ENCODE measurements at regions not wholly inside any gene's neighbourhood (a gene's known extent, or its start where the extent isn't known, plus 50 kb on each side); places are given as distances from the start of the nearest gene placed in this dataset.

DNA sequence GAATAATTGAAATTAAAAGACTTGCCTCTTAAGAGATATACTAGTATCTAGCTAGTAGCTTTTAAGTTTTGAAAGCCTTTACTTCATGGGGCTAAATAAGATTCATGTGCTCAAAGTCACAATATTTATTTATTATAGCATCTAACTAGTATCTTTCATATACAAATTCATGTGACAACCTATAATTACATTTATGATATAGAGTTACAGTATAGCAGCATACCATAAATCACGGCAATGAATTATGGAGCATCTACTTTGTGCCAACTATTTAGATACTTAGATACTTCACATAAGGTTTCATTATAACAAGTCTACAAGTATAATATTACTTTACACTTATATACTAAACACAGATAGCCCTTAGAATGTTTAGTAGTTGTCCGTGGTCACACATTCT is 229.4 kb downstream of the TPRG1 start:
- Histone ChIP-seq H3K9me3 (ENCODE audit: control insufficient read depth, insufficient read depth, low read depth, low read length) (no peaks in the 10 kb centered on the region), H4K20me1 (ENCODE audit: control insufficient read depth, extremely low read depth, insufficient read depth, low read length) (no peaks in the 10 kb centered on the region), H3K79me2 (ENCODE audit: control insufficient read depth, insufficient read depth, low read length) (no peaks in the 10 kb centered on the region), H3K4me2 (ENCODE audit: extremely low read depth, insufficient read depth, low read length) (no peak overlapping the region), H3K27ac (ENCODE audit: insufficient read depth, low read length) (no peak overlapping the region), H3K27me3 (ENCODE audit: control insufficient read depth, insufficient read depth, low read length) (no peaks in the 10 kb centered on the region), H3K9ac (ENCODE audit: insufficient read depth, low read length) (no peak overlapping the region), H3K4me3 (replicated peaks in 1 of 4; ENCODE audit: control extremely low read depth in 1 of 4, insufficient read depth in 1 of 4, low read depth in 3 of 4, low read length in 4 of 4) (no peak overlapping the region), H2AFZ (ENCODE audit: low read length) (no peak overlapping the region), H3K36me3 (ENCODE audit: control insufficient read depth, insufficient read depth, low read length) (no peaks in the 10 kb centered on the region), H3K4me1 (ENCODE audit: control insufficient read depth, extremely low read depth, insufficient read depth, low read length) (no peaks in the 10 kb centered on the region)
- no peak for DNase-seq (ENCODE audit: low read depth in 2 of 2)
- TF ChIP-seq EZH2 (IDR thresholded peaks at IDR 0.05; ENCODE audit: low read length, missing control alignments): no peak
- TF ChIP-seq, protein P1, sequence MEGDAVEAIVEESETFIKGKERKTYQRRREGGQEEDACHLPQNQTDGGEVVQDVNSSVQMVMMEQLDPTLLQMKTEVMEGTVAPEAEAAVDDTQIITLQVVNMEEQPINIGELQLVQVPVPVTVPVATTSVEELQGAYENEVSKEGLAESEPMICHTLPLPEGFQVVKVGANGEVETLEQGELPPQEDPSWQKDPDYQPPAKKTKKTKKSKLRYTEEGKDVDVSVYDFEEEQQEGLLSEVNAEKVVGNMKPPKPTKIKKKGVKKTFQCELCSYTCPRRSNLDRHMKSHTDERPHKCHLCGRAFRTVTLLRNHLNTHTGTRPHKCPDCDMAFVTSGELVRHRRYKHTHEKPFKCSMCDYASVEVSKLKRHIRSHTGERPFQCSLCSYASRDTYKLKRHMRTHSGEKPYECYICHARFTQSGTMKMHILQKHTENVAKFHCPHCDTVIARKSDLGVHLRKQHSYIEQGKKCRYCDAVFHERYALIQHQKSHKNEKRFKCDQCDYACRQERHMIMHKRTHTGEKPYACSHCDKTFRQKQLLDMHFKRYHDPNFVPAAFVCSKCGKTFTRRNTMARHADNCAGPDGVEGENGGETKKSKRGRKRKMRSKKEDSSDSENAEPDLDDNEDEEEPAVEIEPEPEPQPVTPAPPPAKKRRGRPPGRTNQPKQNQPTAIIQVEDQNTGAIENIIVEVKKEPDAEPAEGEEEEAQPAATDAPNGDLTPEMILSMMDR (conservative IDR thresholded peaks at IDR 0.05 in 1 of 2, IDR thresholded peaks at IDR 0.05 in 1 of 2; ENCODE audit: low read depth in 1 of 2, low read length in 2 of 2): no peak

DNA sequence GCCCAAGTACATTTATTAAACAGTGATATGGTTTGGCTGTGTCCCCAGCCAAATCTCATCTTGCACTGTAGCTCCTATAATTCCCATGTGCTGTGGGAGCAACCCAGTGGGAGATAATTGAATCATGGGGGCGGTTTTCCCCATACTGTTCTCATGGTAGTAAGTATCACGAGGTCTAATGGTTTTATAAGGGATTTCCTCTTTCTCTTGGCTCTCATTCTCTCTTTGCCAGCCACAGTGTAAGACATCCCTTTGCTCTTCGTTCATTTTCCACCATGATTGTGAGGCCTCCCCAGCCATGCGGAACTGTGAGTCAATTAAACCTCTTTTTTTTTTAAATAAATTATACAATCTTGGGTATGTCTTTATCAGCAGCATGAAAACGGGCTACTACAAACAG is 228.0 kb upstream of the TP63 start:
- no peak overlapping the region for H3K4me2 ChIP-seq (ENCODE audit: extremely low read depth, insufficient read depth, low read length)
- H3K36me3 ChIP-seq (ENCODE audit: control insufficient read depth, insufficient read depth, low read length): no peaks in the 10 kb centered on the region
- no peak overlapping the region for H3K27ac ChIP-seq (ENCODE audit: insufficient read depth, low read length)
- DNase-seq (ENCODE audit: low read depth in 2 of 2): no peak
- no peaks in the 10 kb centered on the region for H3K27me3 ChIP-seq (ENCODE audit: control insufficient read depth, insufficient read depth, low read length)
- no peaks in the 10 kb centered on the region for H3K4me1 ChIP-seq (ENCODE audit: control insufficient read depth, extremely low read depth, insufficient read depth, low read length)
- no peaks in the 10 kb centered on the region for H3K9me3 ChIP-seq (ENCODE audit: control insufficient read depth, insufficient read depth, low read depth, low read length)
- TF ChIP-seq, protein P1 (conservative IDR thresholded peaks at IDR 0.05 in 1 of 2, IDR thresholded peaks at IDR 0.05 in 1 of 2; ENCODE audit: low read depth in 1 of 2, low read length in 2 of 2): no peak
- no peak for TF ChIP-seq EZH2 (IDR thresholded peaks at IDR 0.05; ENCODE audit: low read length, missing control alignments)
- no peak overlapping the region for H3K9ac ChIP-seq (ENCODE audit: insufficient read depth, low read length)
- H3K79me2 ChIP-seq (ENCODE audit: control insufficient read depth, insufficient read depth, low read length): no peaks in the 10 kb centered on the region
- H2AFZ ChIP-seq (ENCODE audit: low read length): no peak overlapping the region
- H3K4me3 ChIP-seq (replicated peaks in 1 of 4; ENCODE audit: control extremely low read depth in 1 of 4, insufficient read depth in 1 of 4, low read depth in 3 of 4, low read length in 4 of 4): no peak overlapping the region
- no peaks in the 10 kb centered on the region for H4K20me1 ChIP-seq (ENCODE audit: control insufficient read depth, extremely low read depth, insufficient read depth, low read length)

DNA sequence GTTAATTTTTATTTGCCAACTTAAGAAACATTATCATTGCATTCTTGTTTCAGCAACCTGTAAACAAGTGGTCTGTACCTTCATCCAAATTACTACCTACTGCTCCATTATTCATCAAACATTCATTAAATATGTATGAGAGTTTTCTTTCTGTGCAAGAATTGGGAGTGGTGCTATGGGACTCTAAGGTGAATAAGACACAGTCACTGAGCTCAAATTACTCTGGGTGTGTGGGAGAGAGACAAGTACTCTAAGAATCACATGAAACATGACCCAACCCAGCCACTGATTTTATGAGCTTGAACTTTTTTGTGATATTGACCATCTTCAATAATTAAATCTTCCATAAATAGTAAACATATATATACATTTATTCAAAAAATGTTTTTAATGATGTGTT is 227.2 kb upstream of the TP63 start:
- Histone ChIP-seq H3K9ac (ENCODE audit: insufficient read depth, low read length) (no peak overlapping the region), H3K27me3 (ENCODE audit: control insufficient read depth, insufficient read depth, low read length) (no peaks in the 10 kb centered on the region), H3K9me3 (ENCODE audit: control insufficient read depth, insufficient read depth, low read depth, low read length) (no peaks in the 10 kb centered on the region), H3K79me2 (ENCODE audit: control insufficient read depth, insufficient read depth, low read length) (no peaks in the 10 kb centered on the region), H3K4me1 (ENCODE audit: control insufficient read depth, extremely low read depth, insufficient read depth, low read length) (no peaks in the 10 kb centered on the region), H3K36me3 (ENCODE audit: control insufficient read depth, insufficient read depth, low read length) (no peaks in the 10 kb centered on the region), H3K4me2 (ENCODE audit: extremely low read depth, insufficient read depth, low read length) (no peak overlapping the region), H4K20me1 (ENCODE audit: control insufficient read depth, extremely low read depth, insufficient read depth, low read length) (no peaks in the 10 kb centered on the region), H2AFZ (ENCODE audit: low read length) (no peak overlapping the region), H3K27ac (ENCODE audit: insufficient read depth, low read length) (no peak overlapping the region), H3K4me3 (replicated peaks in 1 of 4; ENCODE audit: control extremely low read depth in 1 of 4, insufficient read depth in 1 of 4, low read depth in 3 of 4, low read length in 4 of 4) (no peak overlapping the region)
- no peak for DNase-seq (ENCODE audit: low read depth in 2 of 2)
- no peak for TF ChIP-seq EZH2 (IDR thresholded peaks at IDR 0.05; ENCODE audit: low read length, missing control alignments)
- TF ChIP-seq, protein P1 (conservative IDR thresholded peaks at IDR 0.05 in 1 of 2, IDR thresholded peaks at IDR 0.05 in 1 of 2; ENCODE audit: low read depth in 1 of 2, low read length in 2 of 2): no peak
